ENCODE measurements at regions not wholly inside any gene's neighbourhood (a gene's known extent, or its start where the extent isn't known, plus 50 kb on each side); places are given as distances from the start of the nearest gene placed in this dataset.

DNA sequence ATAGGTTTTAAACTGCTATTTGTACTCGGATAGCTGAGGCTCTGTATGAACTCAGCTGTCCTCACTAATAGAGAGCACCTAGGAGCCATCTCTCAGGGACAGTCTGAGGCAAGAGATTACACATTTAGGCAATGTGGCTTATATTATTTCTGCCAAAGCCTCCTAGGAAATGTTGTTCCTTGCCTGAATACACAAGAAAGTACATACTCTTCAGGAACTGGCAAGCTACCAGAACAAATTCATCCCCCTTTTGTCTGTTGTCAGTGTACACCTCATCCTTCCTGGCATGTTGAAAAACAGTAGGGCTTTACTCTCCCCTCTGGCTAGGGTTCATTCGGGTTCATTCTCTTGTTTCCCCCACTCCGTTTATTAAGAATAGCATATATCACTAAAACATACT lies 615.9 kb upstream of the FAT3 start:
- DNase-seq (ENCODE audit: low spot score), result no peak
- Histone ChIP-seq H3K9me3 (no peaks in the 10 kb centered on the region), H3K27ac (no peak overlapping the region), H3K4me3 (no peak overlapping the region), H3K27me3 (no peaks in the 10 kb centered on the region), H3K4me1 (no peaks in the 10 kb centered on the region), H3K36me3 (no peaks in the 10 kb centered on the region)
- TF ChIP-seq CTCF (IDR thresholded peaks at IDR 0.05), result no peak

DNA sequence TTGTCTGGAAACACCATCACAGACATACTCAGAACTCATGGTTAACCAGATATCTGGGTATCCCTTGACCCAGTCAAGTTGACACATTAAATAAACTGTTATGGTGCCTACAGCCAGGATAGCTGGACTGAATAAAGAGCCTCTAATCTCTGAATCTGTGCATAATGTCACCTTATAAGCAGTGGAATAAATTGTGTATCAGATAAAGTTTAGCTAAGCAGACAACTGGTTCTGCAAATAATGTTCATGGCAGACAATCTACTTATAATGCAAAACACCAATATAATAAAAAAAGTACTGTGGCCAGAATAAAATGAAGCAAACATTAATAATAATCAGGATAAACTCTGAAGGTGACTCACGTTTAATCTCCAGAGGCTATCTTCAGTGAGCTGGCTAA lies 628.5 kb upstream of the FAT3 start:
- no peaks in the 10 kb centered on the region for H3K36me3 ChIP-seq
- H3K9me3 ChIP-seq, result peaks cover 0 to 18% of the 10 kb centered on the region in 2 donors
- no peak for DNase-seq (ENCODE audit: low spot score)
- TF ChIP-seq CTCF (IDR thresholded peaks at IDR 0.05), result no peak
- H3K27ac ChIP-seq, result no peak overlapping the region
- no peak overlapping the region for H3K4me3 ChIP-seq
- no peaks in the 10 kb centered on the region for H3K27me3 ChIP-seq
- no peaks in the 10 kb centered on the region for H3K4me1 ChIP-seq

GRCh38 chr11:91591021-91591420 lies 633.6 kb upstream of the FAT3 start:
- no peaks in the 10 kb centered on the region for H3K27me3 ChIP-seq
- TF ChIP-seq CTCF (IDR thresholded peaks at IDR 0.05), result no peak
- no peak overlapping the region for H3K4me3 ChIP-seq
- no peaks in the 10 kb centered on the region for H3K36me3 ChIP-seq
- H3K9me3 ChIP-seq, result peaks cover 0 to 19% of the 10 kb centered on the region in 2 donors
- H3K4me1 ChIP-seq, result no peaks in the 10 kb centered on the region
- DNase-seq (ENCODE audit: low spot score), result no peak
- H3K27ac ChIP-seq, result no peak overlapping the region

DNA sequence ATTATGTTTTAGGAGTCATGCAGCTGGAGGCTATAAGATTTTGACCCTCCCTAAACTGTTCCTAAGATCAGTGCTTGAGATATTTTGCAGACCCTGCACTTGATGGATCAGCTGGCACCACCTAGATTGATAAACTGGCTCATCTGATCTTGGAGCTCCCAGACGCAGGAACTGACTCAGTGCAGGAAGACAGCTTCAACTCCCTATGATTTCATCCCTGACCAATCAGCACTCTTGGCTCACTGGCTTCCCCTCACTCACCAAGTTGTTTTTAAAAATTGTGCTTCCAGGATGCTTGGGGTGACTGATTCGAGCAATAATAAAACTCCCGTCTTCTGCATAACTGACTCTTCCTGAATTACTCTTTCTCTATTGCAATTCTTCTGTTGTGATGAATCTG lies 637.5 kb upstream of the FAT3 start:
- H3K4me3 ChIP-seq, result no peak overlapping the region
- no peaks in the 10 kb centered on the region for H3K36me3 ChIP-seq
- peaks cover 0 to 11% of the 10 kb centered on the region in 2 donors for H3K9me3 ChIP-seq
- H3K27me3 ChIP-seq, result no peaks in the 10 kb centered on the region
- H3K27ac ChIP-seq, result no peak overlapping the region
- no peak for TF ChIP-seq CTCF (IDR thresholded peaks at IDR 0.05)
- no peak for DNase-seq (ENCODE audit: low spot score)
- no peaks in the 10 kb centered on the region for H3K4me1 ChIP-seq

DNA sequence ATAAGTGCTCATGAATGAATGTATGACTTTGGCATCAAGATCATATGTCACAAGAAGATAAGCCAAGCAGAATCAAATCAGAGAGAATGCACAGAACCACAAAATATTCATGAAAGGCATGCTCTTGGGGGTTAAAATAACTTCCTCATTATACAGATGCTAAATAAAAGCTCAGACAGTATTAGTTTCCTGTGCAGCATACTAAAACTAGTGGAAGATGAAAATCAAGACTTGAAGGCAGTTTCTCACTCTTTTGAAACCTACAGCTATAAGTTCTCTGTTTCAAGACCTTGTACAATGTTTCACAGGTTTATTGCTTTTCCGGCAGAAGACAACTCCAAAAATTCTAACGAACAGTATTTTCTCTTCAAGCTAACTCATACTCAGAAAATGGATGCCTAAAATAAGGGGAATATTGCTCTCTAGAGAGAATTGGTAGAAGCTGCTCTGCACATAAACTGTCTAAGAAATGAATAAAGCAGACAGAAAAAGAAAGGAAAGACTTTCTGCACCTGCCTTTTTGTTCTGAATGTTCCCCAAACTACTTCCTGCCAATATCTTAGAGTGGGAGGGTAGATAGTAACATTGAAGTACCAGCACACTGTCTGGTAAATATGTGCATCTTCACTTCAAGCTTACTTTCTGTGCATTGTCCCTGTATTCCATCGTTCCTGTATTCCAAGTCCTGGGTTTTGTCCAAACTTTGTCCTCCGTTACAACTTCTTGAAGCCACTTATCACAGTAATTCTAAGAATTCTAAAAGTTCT lies 639.4 kb upstream of the FAT3 start:
- H3K36me3 ChIP-seq, result no peaks in the 10 kb centered on the region
- H3K4me3 ChIP-seq, result no peak overlapping the region
- no peak overlapping the region for H3K27ac ChIP-seq
- H3K4me1 ChIP-seq, result no peaks in the 10 kb centered on the region
- no peak for DNase-seq (ENCODE audit: low spot score)
- no peaks in the 10 kb centered on the region for H3K9me3 ChIP-seq
- no peak for TF ChIP-seq CTCF (IDR thresholded peaks at IDR 0.05)
- no peaks in the 10 kb centered on the region for H3K27me3 ChIP-seq

- TF ChIP-seq CTCF (IDR thresholded peaks at IDR 0.05), result no peak
- H3K27me3 ChIP-seq, result no peaks in the 10 kb centered on the region
- no peak overlapping the region for H3K4me3 ChIP-seq
- no peaks in the 10 kb centered on the region for H3K9me3 ChIP-seq
- no peaks in the 10 kb centered on the region for H3K4me1 ChIP-seq
- H3K27ac ChIP-seq, result no peak overlapping the region
- DNase-seq (ENCODE audit: low spot score), result no peak
- H3K36me3 ChIP-seq, result no peaks in the 10 kb centered on the region
Observed at GRCh38 chr11:91563176-91563575, 661.4 kb upstream of the FAT3 start.

Data from right atrium auricular region (tissue), 2 donors.